Activated B cell treated with CpG ODN at 0.5 μM for 24 hours (primary cell): ENCODE measurements at regions not wholly inside any gene's neighbourhood (a gene's known extent, or its start where the extent isn't known, plus 50 kb on each side); places are given as distances from the start of the nearest gene placed in this dataset.
"Not testable (repeated sequence)": the region's sequence is repeated elsewhere in the genome, so short reads cannot be mapped to it uniquely, and the experiment has no call there.

ENCODE experiments used
- ATAC-seq: fragments of 200-7000 bp; cut with Tn5 transposase; one replicate; pipeline ENCODE4 v1.10.0; 2021; ENCODE audit warnings: low read depth, mild to moderate bottlenecking, moderate library complexity
- CTCF ChIA-PET: fragments of 350-600 bp; sonication (Branson Sonifier 250); formaldehyde crosslinking; loops from one replicate; lab custom pipeline; 2021; ENCODE audit warnings: antibody characterized with exemption; lab: Charles Lee
- POLR2A ChIA-PET: fragments of 350-600 bp; sonication (Branson Sonifier 250); formaldehyde crosslinking; loops from one replicate; lab custom pipeline; 2021; ENCODE audit warnings: antibody characterized with exemption; lab: Charles Lee
- DNase-seq: peaks from one replicate; pipeline ENCODE4 v3.0.0; 2022
- H3K27ac Mint-ChIP-seq: one replicate; pipeline ENCODE4 v1.8.0; 2020; ENCODE audit warnings: mixed read lengths
- H3K27me3 Mint-ChIP-seq: one replicate; pipeline ENCODE4 v1.8.0; 2021; ENCODE audit warnings: mixed read lengths
- H3K36me3 Mint-ChIP-seq: one replicate; pipeline ENCODE4 v1.8.0; 2021; ENCODE audit warnings: low read depth, mixed read lengths
- H3K4me1 Mint-ChIP-seq: one replicate; pipeline ENCODE4 v1.8.0; 2021; ENCODE audit warnings: mixed read lengths
- H3K4me3 Mint-ChIP-seq: one replicate; pipeline ENCODE4 v1.8.0; 2020; ENCODE audit warnings: mild to moderate bottlenecking, mixed read lengths
- H3K9me3 Mint-ChIP-seq: one replicate; pipeline ENCODE4 v1.8.0; 2020; ENCODE audit warnings: mixed read lengths
- CTCF ChIP-seq: fragments of 200-600 bp; IDR thresholded peaks from one replicate; pipeline ENCODE4 v1.8.0; 2022; ENCODE audit warnings: antibody characterized with exemption, mild to moderate bottlenecking
- intact Hi-C: fragments of 100-400 bp; cut with micrococcal nuclease; formaldehyde crosslinking; loops from one replicate; pipeline ENCODE4 v1.15.1; 2024

GRCh38 chr5:162672061-162672460 is 604.5 kb downstream of the GABRG2 start:
- Mint-ChIP-seq H3K4me1 (no peaks in the 10 kb centered on the region), H3K4me3 (no peak overlapping the region), H3K36me3 (no peaks in the 10 kb centered on the region), H3K27me3 (no peaks in the 10 kb centered on the region), H3K9me3 (no peaks in the 10 kb centered on the region), H3K27ac (no peak overlapping the region)
- ATAC-seq, result no peak
- CTCF ChIA-PET, result no interaction called here
- no peak for TF ChIP-seq CTCF
- intact Hi-C loops, result no loop called here
- DNase-seq, result no peak
- POLR2A ChIA-PET, result no interaction called here

- POLR2A ChIA-PET, result no interaction called here
- DNase-seq, result no peak
- no peak for ATAC-seq
- no peak for TF ChIP-seq CTCF
- H3K36me3 Mint-ChIP-seq, result no peaks in the 10 kb centered on the region
- CTCF ChIA-PET, result no interaction called here
- H3K4me1 Mint-ChIP-seq, result no peaks in the 10 kb centered on the region
- no peak overlapping the region for H3K4me3 Mint-ChIP-seq
- no peaks in the 10 kb centered on the region for H3K27me3 Mint-ChIP-seq
- intact Hi-C loops, result no loop called here
- peaks cover 3% of the 10 kb centered on the region for H3K9me3 Mint-ChIP-seq
- H3K27ac Mint-ChIP-seq, result no peak overlapping the region
Measured at GRCh38 chr5:162683284-162683683, 615.7 kb downstream of the GABRG2 start.

- DNase-seq, result no peak
- intact Hi-C loops, result no loop called here
- ChIA-PET POLR2A (no interaction called here), CTCF (no interaction called here)
- Mint-ChIP-seq H3K27me3 (no peaks in the 10 kb centered on the region), H3K4me3 (no peak overlapping the region), H3K27ac (no peak overlapping the region), H3K36me3 (no peaks in the 10 kb centered on the region), H3K9me3 (peaks cover 5% of the 10 kb centered on the region), H3K4me1 (no peaks in the 10 kb centered on the region)
- no peak for ATAC-seq
- TF ChIP-seq CTCF, result no peak
Measured at GRCh38 chr5:162684145-162684544, 616.6 kb downstream of the GABRG2 start.

- intact Hi-C loops, result no loop called here
- Mint-ChIP-seq H3K27ac (no peak overlapping the region), H3K36me3 (no peaks in the 10 kb centered on the region), H3K9me3 (peaks cover 5% of the 10 kb centered on the region), H3K4me1 (no peaks in the 10 kb centered on the region), H3K27me3 (no peaks in the 10 kb centered on the region), H3K4me3 (no peak overlapping the region)
- DNase-seq (no peak), ATAC-seq (no peak)
- ChIA-PET POLR2A (no interaction called here), CTCF (no interaction called here)
- no peak for TF ChIP-seq CTCF
Measured at GRCh38 chr5:162685302-162685701, 617.7 kb downstream of the GABRG2 start.

- CTCF ChIA-PET, H3K9me3 Mint-ChIP-seq, H3K4me1 Mint-ChIP-seq, H3K36me3 Mint-ChIP-seq, DNase-seq, H3K27me3 Mint-ChIP-seq, H3K27ac Mint-ChIP-seq, intact Hi-C loops, POLR2A ChIA-PET, H3K4me3 Mint-ChIP-seq, ATAC-seq: not testable (repeated sequence)
Measured at GRCh38 chr5:162696272-162696671, 628.7 kb downstream of the GABRG2 start.

GRCh38 chr5:162699361-162699760 is 631.8 kb downstream of the GABRG2 start:
- H3K27ac Mint-ChIP-seq, result no peak overlapping the region
- no peaks in the 10 kb centered on the region for H3K9me3 Mint-ChIP-seq
- H3K4me3 Mint-ChIP-seq, result no peak overlapping the region
- ATAC-seq (no peak), DNase-seq (no peak)
- intact Hi-C loops, result no loop called here
- no peaks in the 10 kb centered on the region for H3K36me3 Mint-ChIP-seq
- ChIA-PET CTCF (no interaction called here), POLR2A (no interaction called here)
- no peaks in the 10 kb centered on the region for H3K4me1 Mint-ChIP-seq
- H3K27me3 Mint-ChIP-seq, result no peaks in the 10 kb centered on the region
- no peak for TF ChIP-seq CTCF
